ENCODE measurements at regions not wholly inside any gene's neighbourhood (a gene's known extent, or its start where the extent isn't known, plus 50 kb on each side); places are given as distances from the start of the nearest gene placed in this dataset.

- CTCF ChIA-PET, result no interaction called here
- POLR2A ChIA-PET, result no interaction called here
- H2AFZ ChIP-seq (ENCODE audit: low read depth), result no peak overlapping the region
Observed at GRCh38 chr2:155852156-155852555, 480.4 kb downstream of the NR4A2 start.

GRCh38 chr2:155846259-155846658, 486.3 kb downstream of the NR4A2 start:
- H3K27me3 ChIP-seq (ENCODE audit: insufficient read depth), result no peaks in the 10 kb centered on the region
- H3K9me3 ChIP-seq, result no peaks in the 10 kb centered on the region
- H3K4me3 ChIP-seq (ENCODE audit: low read depth in 2 of 2, low read length in 1 of 2), result no peak overlapping the region
- POLR2A ChIA-PET, result no interaction called here
- H2AFZ ChIP-seq (ENCODE audit: low read depth), result no peak overlapping the region
- H3F3A ChIP-seq (replicated peaks; ENCODE audit: insufficient read depth), result no peaks in the 10 kb centered on the region
- CTCF ChIA-PET, result no interaction called here
- no peak overlapping the region for H3K27ac ChIP-seq (ENCODE audit: low read depth in 2 of 2, low read length in 1 of 2)
- H3K79me2 ChIP-seq (ENCODE audit: insufficient read depth), result no peaks in the 10 kb centered on the region
- H3K9ac ChIP-seq, result no peak overlapping the region
- no peaks in the 10 kb centered on the region for H4K20me1 ChIP-seq (ENCODE audit: insufficient read depth)
- no peak overlapping the region for H3K4me2 ChIP-seq
- H3K4me1 ChIP-seq (ENCODE audit: control insufficient read depth in 1 of 2, insufficient read depth in 2 of 2, low read depth in 1 of 2, low read length in 1 of 2), result no peaks in the 10 kb centered on the region
- H3K36me3 ChIP-seq (replicated peaks in 1 of 2; ENCODE audit: control insufficient read depth in 1 of 2, insufficient read depth in 2 of 2, low read length in 1 of 2), result no peaks in the 10 kb centered on the region
- no peak for TF ChIP-seq TAF1 (IDR thresholded peaks at IDR 0.05; ENCODE audit: borderline replicate concordance, low read depth, low read length)
- no peak for DNase-seq
- no peaks in the 10 kb centered on the region for H3K9me2 ChIP-seq

More at GRCh38 chr2:155852156-155852555, 480.4 kb downstream of the NR4A2 start:
- Histone ChIP-seq H3K79me2 (ENCODE audit: insufficient read depth) (no peaks in the 10 kb centered on the region), H3K27ac (ENCODE audit: low read depth in 2 of 2, low read length in 1 of 2) (no peak overlapping the region), H3F3A (replicated peaks; ENCODE audit: insufficient read depth) (no peaks in the 10 kb centered on the region), H3K4me3 (ENCODE audit: low read depth in 2 of 2, low read length in 1 of 2) (no peak overlapping the region), H3K9me3 (no peaks in the 10 kb centered on the region), H3K4me2 (no peak overlapping the region), H3K27me3 (ENCODE audit: insufficient read depth) (no peaks in the 10 kb centered on the region), H3K9ac (no peak overlapping the region), H3K36me3 (replicated peaks in 1 of 2; ENCODE audit: control insufficient read depth in 1 of 2, insufficient read depth in 2 of 2, low read length in 1 of 2) (no peaks in the 10 kb centered on the region), H3K9me2 (no peaks in the 10 kb centered on the region), H4K20me1 (ENCODE audit: insufficient read depth) (no peaks in the 10 kb centered on the region), H3K4me1 (ENCODE audit: control insufficient read depth in 1 of 2, insufficient read depth in 2 of 2, low read depth in 1 of 2, low read length in 1 of 2) (no peaks in the 10 kb centered on the region)
- TF ChIP-seq FOXM1 (IDR thresholded peaks at IDR 0.05; ENCODE audit: low read depth), result no peak
- TF ChIP-seq SMC3 (IDR thresholded peaks at IDR 0.05; ENCODE audit: low read depth, low read length), result no peak
- TF ChIP-seq REST (IDR thresholded peaks at IDR 0.05; ENCODE audit: low read depth, low read length), result no peak
- TF ChIP-seq MXI1 (IDR thresholded peaks at IDR 0.05; ENCODE audit: low read depth, low read length), result no peak
- TF ChIP-seq NRF1 (IDR thresholded peaks at IDR 0.05; ENCODE audit: low read depth, low read length), result no peak
- DNase-seq, result no peak
- WGBS (ENCODE audit: low lambda C conversion rate), result 0% methylated on average over 1 of the region's 1 CpG

GRCh38 chr2:155844461-155844860, 488.1 kb downstream of the NR4A2 start:
- WGBS (ENCODE audit: low lambda C conversion rate), result 14% methylated on average over 2 of the region's 2 CpGs
- Histone ChIP-seq H3K4me2 (no peak overlapping the region), H3K9me2 (no peaks in the 10 kb centered on the region), H3K79me2 (ENCODE audit: insufficient read depth) (no peaks in the 10 kb centered on the region), H3K9me3 (no peaks in the 10 kb centered on the region), H3K4me1 (ENCODE audit: control insufficient read depth in 1 of 2, insufficient read depth in 2 of 2, low read depth in 1 of 2, low read length in 1 of 2) (no peaks in the 10 kb centered on the region), H3F3A (replicated peaks; ENCODE audit: insufficient read depth) (no peaks in the 10 kb centered on the region), H3K9ac (no peak overlapping the region), H3K36me3 (replicated peaks in 1 of 2; ENCODE audit: control insufficient read depth in 1 of 2, insufficient read depth in 2 of 2, low read length in 1 of 2) (no peaks in the 10 kb centered on the region), H3K27me3 (ENCODE audit: insufficient read depth) (no peaks in the 10 kb centered on the region), H3K27ac (ENCODE audit: low read depth in 2 of 2, low read length in 1 of 2) (no peak overlapping the region), H3K4me3 (ENCODE audit: low read depth in 2 of 2, low read length in 1 of 2) (no peak overlapping the region), H2AFZ (ENCODE audit: low read depth) (no peak overlapping the region), H4K20me1 (ENCODE audit: insufficient read depth) (no peaks in the 10 kb centered on the region)
- DNase-seq, result no peak
- ChIA-PET CTCF (no interaction called here), POLR2A (no interaction called here)
- TF ChIP-seq RAD21 (IDR thresholded peaks at IDR 0.05; ENCODE audit: low read length) (no peak), EZH2phosphoT487 (IDR thresholded peaks at IDR 0.05; ENCODE audit: borderline replicate concordance, low read depth) (no peak), POLR2AphosphoS5 (IDR thresholded peaks at IDR 0.05; ENCODE audit: low read depth, low read length) (no peak), CHD2 (IDR thresholded peaks at IDR 0.05; ENCODE audit: low read length, partially characterized antibody) (no peak)
- TF ChIP-seq, protein P1, sequence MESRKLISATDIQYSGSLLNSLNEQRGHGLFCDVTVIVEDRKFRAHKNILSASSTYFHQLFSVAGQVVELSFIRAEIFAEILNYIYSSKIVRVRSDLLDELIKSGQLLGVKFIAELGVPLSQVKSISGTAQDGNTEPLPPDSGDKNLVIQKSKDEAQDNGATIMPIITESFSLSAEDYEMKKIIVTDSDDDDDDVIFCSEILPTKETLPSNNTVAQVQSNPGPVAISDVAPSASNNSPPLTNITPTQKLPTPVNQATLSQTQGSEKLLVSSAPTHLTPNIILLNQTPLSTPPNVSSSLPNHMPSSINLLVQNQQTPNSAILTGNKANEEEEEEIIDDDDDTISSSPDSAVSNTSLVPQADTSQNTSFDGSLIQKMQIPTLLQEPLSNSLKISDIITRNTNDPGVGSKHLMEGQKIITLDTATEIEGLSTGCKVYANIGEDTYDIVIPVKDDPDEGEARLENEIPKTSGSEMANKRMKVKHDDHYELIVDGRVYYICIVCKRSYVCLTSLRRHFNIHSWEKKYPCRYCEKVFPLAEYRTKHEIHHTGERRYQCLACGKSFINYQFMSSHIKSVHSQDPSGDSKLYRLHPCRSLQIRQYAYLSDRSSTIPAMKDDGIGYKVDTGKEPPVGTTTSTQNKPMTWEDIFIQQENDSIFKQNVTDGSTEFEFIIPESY (IDR thresholded peaks at IDR 0.05; ENCODE audit: borderline replicate concordance, low read depth), result no peak
- TF ChIP-seq, protein P2, sequence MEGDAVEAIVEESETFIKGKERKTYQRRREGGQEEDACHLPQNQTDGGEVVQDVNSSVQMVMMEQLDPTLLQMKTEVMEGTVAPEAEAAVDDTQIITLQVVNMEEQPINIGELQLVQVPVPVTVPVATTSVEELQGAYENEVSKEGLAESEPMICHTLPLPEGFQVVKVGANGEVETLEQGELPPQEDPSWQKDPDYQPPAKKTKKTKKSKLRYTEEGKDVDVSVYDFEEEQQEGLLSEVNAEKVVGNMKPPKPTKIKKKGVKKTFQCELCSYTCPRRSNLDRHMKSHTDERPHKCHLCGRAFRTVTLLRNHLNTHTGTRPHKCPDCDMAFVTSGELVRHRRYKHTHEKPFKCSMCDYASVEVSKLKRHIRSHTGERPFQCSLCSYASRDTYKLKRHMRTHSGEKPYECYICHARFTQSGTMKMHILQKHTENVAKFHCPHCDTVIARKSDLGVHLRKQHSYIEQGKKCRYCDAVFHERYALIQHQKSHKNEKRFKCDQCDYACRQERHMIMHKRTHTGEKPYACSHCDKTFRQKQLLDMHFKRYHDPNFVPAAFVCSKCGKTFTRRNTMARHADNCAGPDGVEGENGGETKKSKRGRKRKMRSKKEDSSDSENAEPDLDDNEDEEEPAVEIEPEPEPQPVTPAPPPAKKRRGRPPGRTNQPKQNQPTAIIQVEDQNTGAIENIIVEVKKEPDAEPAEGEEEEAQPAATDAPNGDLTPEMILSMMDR (IDR thresholded peaks at IDR 0.05), result no peak
- TF ChIP-seq, protein P3, sequence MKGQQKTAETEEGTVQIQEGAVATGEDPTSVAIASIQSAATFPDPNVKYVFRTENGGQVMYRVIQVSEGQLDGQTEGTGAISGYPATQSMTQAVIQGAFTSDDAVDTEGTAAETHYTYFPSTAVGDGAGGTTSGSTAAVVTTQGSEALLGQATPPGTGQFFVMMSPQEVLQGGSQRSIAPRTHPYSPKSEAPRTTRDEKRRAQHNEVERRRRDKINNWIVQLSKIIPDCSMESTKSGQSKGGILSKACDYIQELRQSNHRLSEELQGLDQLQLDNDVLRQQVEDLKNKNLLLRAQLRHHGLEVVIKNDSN (IDR thresholded peaks at IDR 0.05; ENCODE audit: borderline replicate concordance, low read depth), result no peak
